Astrocyte of the cerebellum (primary cell): ENCODE measurements at regions not wholly inside any gene's neighbourhood (a gene's known extent, or its start where the extent isn't known, plus 50 kb on each side); places are given as distances from the start of the nearest gene placed in this dataset.

Experiments
- DNase-seq: peaks from one replicate; pipeline ENCODE4 v3.0.0-alpha.2; 2011; ENCODE audit warnings: low read depth
- H3K4me3 ChIP-seq: 2 replicates; pipeline ENCODE4 v1.5.1; 2011; ENCODE audit warnings: mild to moderate bottlenecking, low read depth, low read length, moderate library complexity
- CTCF ChIP-seq: IDR thresholded peaks from 2 replicates; pipeline ENCODE4 v1.5.1; 2012; ENCODE audit warnings: low read length, low read depth, moderate library complexity, mild to moderate bottlenecking; ENCODE audit errors: missing control alignments
- in situ Hi-C: cut with HindIII; loops from 2 replicates; pipeline ENCODE4 v1.10.0; 2017; ENCODE audit warnings: low sequenced_read_pairs

- in situ Hi-C loops = no loop called here
These were observed 321.7 kb downstream of the TXNL1 start for GRCh38 chr18:56316727-56317126.

GRCh38 chr18:56315363-56315762, 323.0 kb downstream of the TXNL1 start:
- DNase-seq = no peak
- H3K4me3 ChIP-seq = no peak overlapping the region
- TF ChIP-seq CTCF = no peak
- in situ Hi-C loops = no loop called here

More at GRCh38 chr18:56316727-56317126, 321.7 kb downstream of the TXNL1 start:
- H3K4me3 ChIP-seq = no peak overlapping the region
- no peak for DNase-seq
- TF ChIP-seq CTCF = no peak

GRCh38 chr18:56314396-56314795, 324.0 kb downstream of the TXNL1 start:
- no peak overlapping the region for H3K4me3 ChIP-seq
- peak; percentile 7 for TF ChIP-seq CTCF
- DNase-seq = no peak
- in situ Hi-C loops = no loop called here

GRCh38 chr18:56312551-56313335, 325.6 kb downstream of the TXNL1 start:
- in situ Hi-C loops = no loop called here
- no peak for DNase-seq
- no peak overlapping the region for H3K4me3 ChIP-seq
- TF ChIP-seq CTCF = no peak

- TF ChIP-seq CTCF = no peak
- in situ Hi-C loops = no loop called here
- no peak for DNase-seq
- H3K4me3 ChIP-seq = no peak overlapping the region
These were observed 329.3 kb downstream of the TXNL1 start for GRCh38 chr18:56309104-56309503.

- no peak overlapping the region for H3K4me3 ChIP-seq
- no peak for TF ChIP-seq CTCF
- in situ Hi-C loops = no loop called here
- no peak for DNase-seq
These were observed 330.8 kb downstream of the TXNL1 start for GRCh38 chr18:56307354-56308170.
